ENCODE measurements at regions not wholly inside any gene's neighbourhood (a gene's known extent, or its start where the extent isn't known, plus 50 kb on each side); places are given as distances from the start of the nearest gene placed in this dataset.

DNA sequence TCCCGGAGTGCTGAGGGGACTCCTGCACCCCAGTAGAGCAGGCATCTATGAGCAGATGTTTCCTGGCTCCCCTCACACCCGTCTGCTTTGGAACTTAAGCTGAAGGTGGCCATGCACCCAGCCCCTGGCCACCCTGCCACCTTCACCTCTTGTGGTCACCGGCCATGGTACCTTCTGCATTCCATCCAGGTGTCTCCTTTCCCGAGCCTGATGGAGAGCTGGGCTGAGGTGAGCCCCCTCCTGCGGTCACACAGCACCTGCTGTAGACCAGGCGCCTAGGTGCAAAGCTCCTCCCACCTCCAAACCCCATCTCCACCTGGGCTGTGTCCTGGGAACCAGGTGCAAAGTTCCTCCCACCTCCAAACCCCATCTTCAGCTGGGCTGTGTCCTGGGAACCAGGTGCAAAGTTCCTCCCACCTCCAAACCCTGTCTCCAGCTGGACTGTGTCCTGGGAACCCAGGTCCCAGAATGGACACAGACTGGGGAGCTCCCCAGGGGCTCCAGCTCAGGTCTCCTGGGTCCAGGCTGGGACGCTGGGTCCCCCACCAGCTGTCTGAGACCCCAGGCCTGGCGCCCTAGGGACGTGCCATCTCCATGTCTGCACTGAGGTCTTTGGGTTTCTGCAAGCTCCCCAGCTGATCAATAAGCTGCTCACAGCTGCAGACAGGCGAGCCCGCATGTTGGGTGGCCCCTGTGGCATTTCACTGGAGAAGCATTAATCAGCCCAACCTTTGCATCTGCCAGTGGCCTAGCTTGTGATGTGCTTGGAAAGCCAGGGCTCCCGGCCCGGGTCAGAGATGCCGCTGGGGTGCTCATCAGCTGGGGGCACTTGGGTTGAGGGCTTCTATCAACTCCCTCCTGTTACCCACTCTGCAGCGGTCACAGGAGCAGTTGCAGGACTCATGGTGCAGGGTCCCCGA lies 61.2 kb upstream of the INPP5A start:
- H2AFZ ChIP-seq (replicated peaks; ENCODE audit: low read length, poor library complexity) = no peak overlapping the region
- no peak overlapping the region for H2BK120ac ChIP-seq (ENCODE audit: low read depth, low read length)
- H4K91ac ChIP-seq (ENCODE audit: insufficient read depth, low read depth, low read length) = no peak overlapping the region
- H3K9me3 ChIP-seq (ENCODE audit: control insufficient read depth, insufficient read depth, low read length) = peaks cover 4% of the 10 kb centered on the region; the same call in 1 of the 2 replicates
- intact Hi-C loops (cut with micrococcal nuclease) = no loop called here
- no peak overlapping the region for H3K18ac ChIP-seq (ENCODE audit: low read depth, low read length)
- H2AK9ac ChIP-seq (replicated peaks; ENCODE audit: low read depth, low read length, poor library complexity) = no peak overlapping the region
- no peak overlapping the region for H3K56ac ChIP-seq (ENCODE audit: extremely low read depth, insufficient read depth, low read length)
- H4K5ac ChIP-seq (ENCODE audit: low read depth, low read length) = no peak overlapping the region
- H2AK5ac ChIP-seq (ENCODE audit: low read depth, low read length) = no peak overlapping the region
- no peaks in the 10 kb centered on the region; the same call in 1 of the 2 replicates for H3K9me1 ChIP-seq (ENCODE audit: insufficient read depth, low read length)
- no peaks in the 10 kb centered on the region for H3K36me3 ChIP-seq (ENCODE audit: control insufficient read depth, insufficient read depth, low read length)
- no peak overlapping the region for H2BK5ac ChIP-seq (ENCODE audit: low read depth, low read length, poor library complexity, severe bottlenecking)
- H2BK20ac ChIP-seq (ENCODE audit: low read depth, low read length) = no peak overlapping the region
- ChIA-PET POLR2A (ENCODE audit: unreplicated experiment) (no interaction called here), CTCF (no interaction called here)
- BruUV-seq (replicated peaks) = no TSS peak
- in situ Hi-C loops (cut with MboI; ENCODE audit: low sequenced_read_pairs) = no loop called here
- no peak overlapping the region for H4K8ac ChIP-seq (ENCODE audit: low read depth in 2 of 2, low read length in 2 of 2)
- H3K4ac ChIP-seq (ENCODE audit: low read depth, low read length) = no peak overlapping the region
- H3K79me1 ChIP-seq (ENCODE audit: low read depth in 1 of 2, low read length in 2 of 2) = no peaks in the 10 kb centered on the region
- no peak overlapping the region for H3K9ac ChIP-seq (ENCODE audit: low read depth, low read length)
- WGBS, 2 experiments (ENCODE audit: extremely low coverage in 2 of 2, insufficient read length in 1 of 2) = 73% methylated on average over 4 of the region's 16 CpGs; no CpG with 5 or more reads in 1 of the 2 experiments
- no peak overlapping the region for H2BK15ac ChIP-seq (ENCODE audit: low read depth, low read length)
- H3K23ac ChIP-seq (ENCODE audit: low read depth, low read length) = no peak overlapping the region
- H3K14ac ChIP-seq (replicated peaks; ENCODE audit: low read depth, low read length) = no peak overlapping the region
- H3K4me2 ChIP-seq (ENCODE audit: low read depth, low read length) = no peak overlapping the region
- no peak overlapping the region for H3K27ac ChIP-seq (ENCODE audit: insufficient read depth, low read length)
- TF ChIP-seq, protein P1, sequence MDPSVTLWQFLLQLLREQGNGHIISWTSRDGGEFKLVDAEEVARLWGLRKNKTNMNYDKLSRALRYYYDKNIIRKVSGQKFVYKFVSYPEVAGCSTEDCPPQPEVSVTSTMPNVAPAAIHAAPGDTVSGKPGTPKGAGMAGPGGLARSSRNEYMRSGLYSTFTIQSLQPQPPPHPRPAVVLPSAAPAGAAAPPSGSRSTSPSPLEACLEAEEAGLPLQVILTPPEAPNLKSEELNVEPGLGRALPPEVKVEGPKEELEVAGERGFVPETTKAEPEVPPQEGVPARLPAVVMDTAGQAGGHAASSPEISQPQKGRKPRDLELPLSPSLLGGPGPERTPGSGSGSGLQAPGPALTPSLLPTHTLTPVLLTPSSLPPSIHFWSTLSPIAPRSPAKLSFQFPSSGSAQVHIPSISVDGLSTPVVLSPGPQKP (IDR thresholded peaks at IDR 0.05; ENCODE audit: borderline replicate concordance, low read depth, low read length) = no peak
- no peak for TF ChIP-seq SMC3 (IDR thresholded peaks at IDR 0.05; ENCODE audit: low read depth, low read length)
- no peak for TF ChIP-seq FOS (IDR thresholded peaks at IDR 0.05; ENCODE audit: low read depth, low read length)
- TF ChIP-seq, protein P2, sequence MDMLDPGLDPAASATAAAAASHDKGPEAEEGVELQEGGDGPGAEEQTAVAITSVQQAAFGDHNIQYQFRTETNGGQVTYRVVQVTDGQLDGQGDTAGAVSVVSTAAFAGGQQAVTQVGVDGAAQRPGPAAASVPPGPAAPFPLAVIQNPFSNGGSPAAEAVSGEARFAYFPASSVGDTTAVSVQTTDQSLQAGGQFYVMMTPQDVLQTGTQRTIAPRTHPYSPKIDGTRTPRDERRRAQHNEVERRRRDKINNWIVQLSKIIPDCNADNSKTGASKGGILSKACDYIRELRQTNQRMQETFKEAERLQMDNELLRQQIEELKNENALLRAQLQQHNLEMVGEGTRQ (IDR thresholded peaks at IDR 0.05; ENCODE audit: low read depth, low read length) = no peak
- TF ChIP-seq NFE2L2 (IDR thresholded peaks at IDR 0.05; ENCODE audit: low read depth, low read length) = no peak
- no peak for TF ChIP-seq MAFK (IDR thresholded peaks at IDR 0.05; ENCODE audit: low read depth, low read length)
- no peak for TF ChIP-seq RCOR1 (IDR thresholded peaks at IDR 0.05; ENCODE audit: insufficient replicate concordance, low read length)
- no peak for TF ChIP-seq RFX5 (IDR thresholded peaks at IDR 0.05; ENCODE audit: low read depth, low read length)
- TF ChIP-seq CHD1 (IDR thresholded peaks at IDR 0.05; ENCODE audit: low read depth, low read length) = no peak
- TF ChIP-seq MXI1 (IDR thresholded peaks at IDR 0.05; ENCODE audit: borderline replicate concordance, low read depth, low read length) = no peak
- TF ChIP-seq, protein P3, sequence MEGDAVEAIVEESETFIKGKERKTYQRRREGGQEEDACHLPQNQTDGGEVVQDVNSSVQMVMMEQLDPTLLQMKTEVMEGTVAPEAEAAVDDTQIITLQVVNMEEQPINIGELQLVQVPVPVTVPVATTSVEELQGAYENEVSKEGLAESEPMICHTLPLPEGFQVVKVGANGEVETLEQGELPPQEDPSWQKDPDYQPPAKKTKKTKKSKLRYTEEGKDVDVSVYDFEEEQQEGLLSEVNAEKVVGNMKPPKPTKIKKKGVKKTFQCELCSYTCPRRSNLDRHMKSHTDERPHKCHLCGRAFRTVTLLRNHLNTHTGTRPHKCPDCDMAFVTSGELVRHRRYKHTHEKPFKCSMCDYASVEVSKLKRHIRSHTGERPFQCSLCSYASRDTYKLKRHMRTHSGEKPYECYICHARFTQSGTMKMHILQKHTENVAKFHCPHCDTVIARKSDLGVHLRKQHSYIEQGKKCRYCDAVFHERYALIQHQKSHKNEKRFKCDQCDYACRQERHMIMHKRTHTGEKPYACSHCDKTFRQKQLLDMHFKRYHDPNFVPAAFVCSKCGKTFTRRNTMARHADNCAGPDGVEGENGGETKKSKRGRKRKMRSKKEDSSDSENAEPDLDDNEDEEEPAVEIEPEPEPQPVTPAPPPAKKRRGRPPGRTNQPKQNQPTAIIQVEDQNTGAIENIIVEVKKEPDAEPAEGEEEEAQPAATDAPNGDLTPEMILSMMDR (conservative IDR thresholded peaks at IDR 0.05; ENCODE audit: low read depth, low read length) = no peak
- no peak for TF ChIP-seq MAZ (IDR thresholded peaks at IDR 0.05; ENCODE audit: borderline replicate concordance, low read depth, low read length)
- no peak for TF ChIP-seq POLR2A (IDR thresholded peaks at IDR 0.05; ENCODE audit: low read depth, low read length)
- H3K27me3 ChIP-seq (ENCODE audit: control insufficient read depth, insufficient read depth, low read length) = peaks cover 11% of the 10 kb centered on the region
- no peak for ATAC-seq (ENCODE audit: low read depth)
- H3K4me1 ChIP-seq (ENCODE audit: control insufficient read depth, insufficient read depth, low read length) = peaks cover 5% of the 10 kb centered on the region; the same call in 1 of the 2 replicates
- no peaks in the 10 kb centered on the region for H4K20me1 ChIP-seq (ENCODE audit: insufficient read depth, low read length)
- DNase-seq = no peak
- dilution Hi-C loops (cut with HindIII; ENCODE audit: low sequenced_read_pairs, unreplicated experiment) = no loop called here
- no peak overlapping the region for H3K4me3 ChIP-seq (ENCODE audit: insufficient read depth, low read depth, low read length)
